Liver (tissue), 3 donors: ENCODE measurements at regions not wholly inside any gene's neighbourhood (a gene's known extent, or its start where the extent isn't known, plus 50 kb on each side); places are given as distances from the start of the nearest gene placed in this dataset.

Source experiments
- FOXA1 ChIP-seq: IDR thresholded peaks from 2 replicates; pipeline ENCODE4 v1.6.1; 2016; ENCODE audit warnings: antibody characterized with exemption
- JUND ChIP-seq, 2 donors: IDR thresholded peaks; 2 replicates each; pipeline ENCODE4 v1.6.1; 2016; ENCODE audit warnings: antibody characterized with exemption in 2 of 2
- RAD21 ChIP-seq, 2 donors: IDR thresholded peaks; 2 replicates each; pipeline ENCODE4 v1.6.1; 2016; ENCODE audit warnings: antibody characterized with exemption in 2 of 2, mild to moderate bottlenecking in 2 of 2
- SP1 ChIP-seq: IDR thresholded peaks from 2 replicates; pipeline ENCODE4 v1.6.1; 2018; ENCODE audit warnings: antibody characterized with exemption, mild to moderate bottlenecking
- TAF1 ChIP-seq: conservative IDR thresholded peaks from 2 replicates; pipeline ENCODE4 v1.6.1; 2016; ENCODE audit warnings: antibody characterized with exemption, mild to moderate bottlenecking
- YY1 ChIP-seq: IDR thresholded peaks from 2 replicates; pipeline ENCODE4 v1.6.1; 2016; ENCODE audit warnings: antibody characterized with exemption, mild to moderate bottlenecking
- TF ChIP-seq, protein P1 (sequence below): fragments of 150-350 bp; IDR thresholded peaks from 2 replicates; pipeline ENCODE4 v1.5.1; 2017; ENCODE audit warnings: improper control_type of control experiment, low read depth, low read length; ENCODE audit not compliant: missing input control
- TF ChIP-seq, protein P2 (sequence below): IDR thresholded peaks from 2 replicates; pipeline ENCODE4 v1.6.1; 2016; ENCODE audit warnings: antibody characterized with exemption
- TF ChIP-seq, protein P3 (sequence below): IDR thresholded peaks from 2 replicates; pipeline ENCODE4 v1.6.1; 2016; ENCODE audit warnings: antibody characterized with exemption
- donor health status: healthy.
- donor health status: healthy.

DNA sequence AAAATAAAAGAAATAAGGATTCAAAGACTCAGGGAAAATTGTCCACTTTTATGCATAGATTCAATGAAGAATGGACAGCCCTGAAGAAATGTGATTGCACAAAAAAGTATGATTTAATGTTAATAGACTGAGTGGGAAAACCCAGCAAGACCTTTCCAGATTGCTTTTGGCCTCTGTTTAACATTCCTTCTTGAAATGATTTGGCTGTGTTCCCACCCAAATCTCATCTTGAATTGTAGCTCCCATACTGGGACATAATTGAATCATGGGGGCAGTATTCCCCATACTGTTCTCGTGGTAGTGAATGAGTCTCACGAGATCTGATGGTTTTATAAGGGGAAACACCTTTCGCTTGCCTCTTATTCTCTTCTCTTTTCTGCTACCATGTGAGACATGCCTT lies 1316.9 kb upstream of the SEL1L start:
- TF ChIP-seq RAD21 (IDR thresholded peaks at IDR 0.05) (no peak), YY1 (no peak), JUND (IDR thresholded peaks at IDR 0.05) (no peak), FOXA1 (no peak), TAF1 (no peak), SP1 (no peak)
- TF ChIP-seq, protein P1, sequence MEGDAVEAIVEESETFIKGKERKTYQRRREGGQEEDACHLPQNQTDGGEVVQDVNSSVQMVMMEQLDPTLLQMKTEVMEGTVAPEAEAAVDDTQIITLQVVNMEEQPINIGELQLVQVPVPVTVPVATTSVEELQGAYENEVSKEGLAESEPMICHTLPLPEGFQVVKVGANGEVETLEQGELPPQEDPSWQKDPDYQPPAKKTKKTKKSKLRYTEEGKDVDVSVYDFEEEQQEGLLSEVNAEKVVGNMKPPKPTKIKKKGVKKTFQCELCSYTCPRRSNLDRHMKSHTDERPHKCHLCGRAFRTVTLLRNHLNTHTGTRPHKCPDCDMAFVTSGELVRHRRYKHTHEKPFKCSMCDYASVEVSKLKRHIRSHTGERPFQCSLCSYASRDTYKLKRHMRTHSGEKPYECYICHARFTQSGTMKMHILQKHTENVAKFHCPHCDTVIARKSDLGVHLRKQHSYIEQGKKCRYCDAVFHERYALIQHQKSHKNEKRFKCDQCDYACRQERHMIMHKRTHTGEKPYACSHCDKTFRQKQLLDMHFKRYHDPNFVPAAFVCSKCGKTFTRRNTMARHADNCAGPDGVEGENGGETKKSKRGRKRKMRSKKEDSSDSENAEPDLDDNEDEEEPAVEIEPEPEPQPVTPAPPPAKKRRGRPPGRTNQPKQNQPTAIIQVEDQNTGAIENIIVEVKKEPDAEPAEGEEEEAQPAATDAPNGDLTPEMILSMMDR, result no peak
- TF ChIP-seq, protein P2, sequence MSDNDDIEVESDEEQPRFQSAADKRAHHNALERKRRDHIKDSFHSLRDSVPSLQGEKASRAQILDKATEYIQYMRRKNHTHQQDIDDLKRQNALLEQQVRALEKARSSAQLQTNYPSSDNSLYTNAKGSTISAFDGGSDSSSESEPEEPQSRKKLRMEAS, result no peak
- TF ChIP-seq, protein P3, sequence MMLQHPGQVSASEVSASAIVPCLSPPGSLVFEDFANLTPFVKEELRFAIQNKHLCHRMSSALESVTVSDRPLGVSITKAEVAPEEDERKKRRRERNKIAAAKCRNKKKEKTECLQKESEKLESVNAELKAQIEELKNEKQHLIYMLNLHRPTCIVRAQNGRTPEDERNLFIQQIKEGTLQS, result no peak
